ENCODE measurements at regions not wholly inside any gene's neighbourhood (a gene's known extent, or its start where the extent isn't known, plus 50 kb on each side); places are given as distances from the start of the nearest gene placed in this dataset.

- intact Hi-C loops (cut with DNase I), result no loop called here
- no peaks in the 10 kb centered on the region for H3K9me3 ChIP-seq
- no peak overlapping the region for H3K27ac ChIP-seq
- TF ChIP-seq, protein P1, sequence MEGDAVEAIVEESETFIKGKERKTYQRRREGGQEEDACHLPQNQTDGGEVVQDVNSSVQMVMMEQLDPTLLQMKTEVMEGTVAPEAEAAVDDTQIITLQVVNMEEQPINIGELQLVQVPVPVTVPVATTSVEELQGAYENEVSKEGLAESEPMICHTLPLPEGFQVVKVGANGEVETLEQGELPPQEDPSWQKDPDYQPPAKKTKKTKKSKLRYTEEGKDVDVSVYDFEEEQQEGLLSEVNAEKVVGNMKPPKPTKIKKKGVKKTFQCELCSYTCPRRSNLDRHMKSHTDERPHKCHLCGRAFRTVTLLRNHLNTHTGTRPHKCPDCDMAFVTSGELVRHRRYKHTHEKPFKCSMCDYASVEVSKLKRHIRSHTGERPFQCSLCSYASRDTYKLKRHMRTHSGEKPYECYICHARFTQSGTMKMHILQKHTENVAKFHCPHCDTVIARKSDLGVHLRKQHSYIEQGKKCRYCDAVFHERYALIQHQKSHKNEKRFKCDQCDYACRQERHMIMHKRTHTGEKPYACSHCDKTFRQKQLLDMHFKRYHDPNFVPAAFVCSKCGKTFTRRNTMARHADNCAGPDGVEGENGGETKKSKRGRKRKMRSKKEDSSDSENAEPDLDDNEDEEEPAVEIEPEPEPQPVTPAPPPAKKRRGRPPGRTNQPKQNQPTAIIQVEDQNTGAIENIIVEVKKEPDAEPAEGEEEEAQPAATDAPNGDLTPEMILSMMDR (IDR thresholded peaks at IDR 0.05), result no peak
- TF ChIP-seq POLR2AphosphoS5 (IDR thresholded peaks at IDR 0.05; ENCODE audit: insufficient read depth in 1 of 2, low read depth in 1 of 2) (no peak), POLR2A (IDR thresholded peaks at IDR 0.05) (no peak)
- peak overlapping the region in 1 of 2 donors; percentile 17 for H3K4me3 ChIP-seq
- H3K36me3 ChIP-seq, result no peaks in the 10 kb centered on the region
- DNase-seq (ENCODE audit: extremely low spot score in 2 of 2), result no peak
- H3K27me3 ChIP-seq, result no peaks in the 10 kb centered on the region
- peaks cover 35% of the 10 kb centered on the region for H3K4me1 ChIP-seq
These were observed 57.6 kb upstream of the RNF152 start for GRCh38 chr18:61950371-61950770.

DNA sequence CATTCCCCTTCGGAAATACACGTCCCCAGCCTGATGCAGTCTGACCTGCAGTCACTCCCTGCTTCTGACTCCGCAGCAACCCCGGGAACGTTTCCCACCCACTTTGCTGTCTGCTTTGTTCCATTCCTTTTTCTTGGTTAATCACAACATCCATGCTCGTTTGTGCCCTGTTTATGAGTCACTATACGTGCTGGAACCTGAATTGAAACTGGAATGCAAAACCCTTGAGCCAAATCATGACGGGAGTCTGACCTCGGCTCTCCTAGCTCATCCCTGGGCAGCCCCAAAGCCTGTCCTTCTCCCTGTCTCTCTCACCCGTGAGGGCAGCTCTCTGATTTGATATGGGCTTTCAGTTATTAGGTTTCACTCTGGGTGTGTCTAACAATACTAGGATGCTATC is 57.1 kb upstream of the RNF152 start:
- peaks cover 35% of the 10 kb centered on the region for H3K4me1 ChIP-seq
- H3K36me3 ChIP-seq, result no peaks in the 10 kb centered on the region
- H3K9me3 ChIP-seq, result no peaks in the 10 kb centered on the region
- DNase-seq (ENCODE audit: extremely low spot score in 2 of 2), result no peak
- H3K4me3 ChIP-seq, result peak overlapping the region in 1 of 2 donors; percentile 17
- intact Hi-C loops (cut with DNase I), result no loop called here
- no peaks in the 10 kb centered on the region for H3K27me3 ChIP-seq
- peak in 1 of 2 donors; percentile 67 for TF ChIP-seq POLR2AphosphoS5 (IDR thresholded peaks at IDR 0.05; ENCODE audit: insufficient read depth in 1 of 2, low read depth in 1 of 2)
- TF ChIP-seq, protein P1 (IDR thresholded peaks at IDR 0.05), result no peak
- H3K27ac ChIP-seq, result no peak overlapping the region

DNA sequence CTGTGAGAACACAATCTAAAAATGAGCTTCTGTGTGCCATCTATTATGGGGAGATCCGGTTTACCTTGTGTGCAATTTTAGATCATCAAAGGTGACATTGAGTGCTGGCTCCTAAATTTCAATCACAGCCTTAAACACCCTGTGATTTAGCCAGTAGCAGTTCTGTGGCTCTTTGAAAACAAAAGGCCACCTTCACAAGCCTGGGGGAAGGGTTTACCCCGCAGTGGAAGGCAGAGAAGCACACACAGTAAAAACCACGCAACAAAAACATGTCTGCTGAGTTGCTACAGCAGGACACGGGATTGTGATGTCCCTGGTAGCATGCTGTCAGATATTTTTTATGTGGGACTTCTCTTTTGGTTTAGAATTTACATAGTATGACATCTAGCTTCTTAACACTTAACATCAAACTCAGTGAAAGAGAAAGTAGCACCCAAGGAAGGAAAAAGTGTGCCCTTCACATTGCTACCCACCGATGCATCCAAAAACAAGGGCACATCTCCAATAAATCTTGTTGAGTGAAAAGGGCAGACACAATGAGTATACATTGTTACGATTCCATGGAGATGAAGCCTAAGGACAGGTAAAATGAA is 56.1 kb upstream of the RNF152 start:
- Histone ChIP-seq H3K36me3 (no peaks in the 10 kb centered on the region), H3K27ac (no peak overlapping the region), H3K27me3 (no peaks in the 10 kb centered on the region), H3K9me3 (no peaks in the 10 kb centered on the region), H3K4me3 (no peak overlapping the region), H3K4me1 (peaks cover 35% of the 10 kb centered on the region)
- DNase-seq (ENCODE audit: extremely low spot score in 2 of 2), result no peak
- TF ChIP-seq POLR2AphosphoS5 (IDR thresholded peaks at IDR 0.05; ENCODE audit: insufficient read depth in 1 of 2, low read depth in 1 of 2) (no peak), POLR2A (IDR thresholded peaks at IDR 0.05) (no peak)
- TF ChIP-seq, protein P1 (IDR thresholded peaks at IDR 0.05), result no peak
- intact Hi-C loops (cut with DNase I), result no loop called here

- H3K27ac ChIP-seq, result no peak overlapping the region
- H3K4me3 ChIP-seq, result no peak overlapping the region
- DNase-seq (ENCODE audit: extremely low spot score in 2 of 2), result no peak
These were observed 55.5 kb upstream of the RNF152 start for GRCh38 chr18:61948281-61948741.

GRCh38 chr18:61946449-61946848 is 53.6 kb upstream of the RNF152 start:
- H3K36me3 ChIP-seq, result no peaks in the 10 kb centered on the region
- intact Hi-C loops (cut with DNase I), result no loop called here
- peaks cover 17% of the 10 kb centered on the region for H3K4me1 ChIP-seq
- H3K27ac ChIP-seq, result no peak overlapping the region
- no peak overlapping the region for H3K4me3 ChIP-seq
- no peaks in the 10 kb centered on the region for H3K27me3 ChIP-seq
- no peak for DNase-seq (ENCODE audit: extremely low spot score in 2 of 2)
- no peak for TF ChIP-seq POLR2A (IDR thresholded peaks at IDR 0.05)
- TF ChIP-seq POLR2AphosphoS5 (IDR thresholded peaks at IDR 0.05; ENCODE audit: insufficient read depth in 1 of 2, low read depth in 1 of 2), result no peak
- TF ChIP-seq, protein P1 (IDR thresholded peaks at IDR 0.05), result no peak
- H3K9me3 ChIP-seq, result no peaks in the 10 kb centered on the region

More at GRCh38 chr18:61948281-61948741, 55.5 kb upstream of the RNF152 start:
- intact Hi-C loops (cut with DNase I), result no loop called here
- peaks cover 35% of the 10 kb centered on the region for H3K4me1 ChIP-seq
- no peaks in the 10 kb centered on the region for H3K27me3 ChIP-seq
- no peak for TF ChIP-seq POLR2A (IDR thresholded peaks at IDR 0.05)
- TF ChIP-seq, protein P1 (IDR thresholded peaks at IDR 0.05), result no peak
- no peaks in the 10 kb centered on the region for H3K9me3 ChIP-seq
- H3K36me3 ChIP-seq, result no peaks in the 10 kb centered on the region

All from vagina (tissue), 2 donors.